Stimulated activated CD4-positive, alpha-beta T cell treated with anti-CD3 and anti-CD28 coated beads, Interleukin-4, amount 100 ng/mL, for 1 hour (primary cell): ENCODE measurements at regions not wholly inside any gene's neighbourhood (a gene's known extent, or its start where the extent isn't known, plus 50 kb on each side); places are given as distances from the start of the nearest gene placed in this dataset.

Source experiments
- DNase-seq: peaks from one replicate; pipeline ENCODE4 v3.0.0-alpha.2; 2020

DNA sequence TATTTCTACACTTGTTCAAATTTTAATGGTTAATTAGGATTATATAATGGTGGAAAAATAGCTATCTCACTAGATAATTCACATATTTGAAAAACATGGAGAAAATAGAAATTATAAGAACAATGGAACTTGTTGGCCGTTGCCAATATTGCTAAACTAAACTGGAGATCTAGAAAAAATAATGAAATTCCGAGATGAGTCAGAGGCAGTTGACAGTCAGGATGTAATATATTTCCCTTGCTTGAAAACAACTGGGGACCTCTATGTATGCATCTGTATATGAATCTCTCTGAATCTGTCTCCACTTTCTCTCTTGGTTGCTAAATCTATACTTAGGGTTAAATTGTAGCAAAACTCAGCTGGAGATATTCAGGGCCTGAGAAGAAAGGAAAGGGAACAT, 1108.2 kb upstream of the GJE1 start:
- DNase-seq, result no peak

DNA sequence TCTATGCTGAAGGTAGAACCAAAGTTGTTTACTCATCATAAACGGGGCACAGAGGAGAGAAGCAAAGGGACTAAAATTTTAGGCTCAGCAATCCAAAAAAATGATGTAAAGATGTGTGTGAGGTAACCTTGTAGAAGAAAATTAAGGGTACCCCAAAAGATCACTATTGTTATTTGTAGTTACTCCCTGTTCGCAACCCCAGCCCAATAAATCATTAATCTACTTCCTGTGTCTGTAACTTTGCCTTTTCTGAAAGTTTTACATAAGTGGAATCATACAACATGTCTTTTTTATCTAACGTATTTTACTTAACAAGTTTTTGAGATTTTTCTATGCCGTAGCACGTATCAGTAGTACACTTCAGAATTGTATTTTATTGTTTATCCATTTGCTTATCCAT, 1114.8 kb upstream of the GJE1 start:
- DNase-seq, result no peak

DNA sequence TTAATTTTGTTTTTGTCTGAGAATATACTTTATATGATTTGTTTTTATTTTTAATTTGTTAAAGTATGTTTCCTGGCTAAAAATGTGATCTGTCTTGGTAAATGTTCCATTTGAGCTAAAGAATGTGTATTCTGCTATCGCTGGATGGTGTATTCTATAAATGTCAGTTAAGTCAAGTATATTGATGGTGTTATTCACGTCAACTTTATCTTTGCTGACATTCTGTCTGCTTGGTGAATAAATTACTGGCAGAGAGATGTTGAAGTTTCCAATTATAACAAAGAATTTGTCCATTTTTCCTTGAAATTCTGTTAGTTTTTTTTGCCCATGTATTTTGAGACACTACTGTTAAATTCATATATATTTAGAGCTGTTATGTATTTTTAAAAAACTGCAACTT, 1131.8 kb upstream of the GJE1 start:
- DNase-seq, result no peak

DNA sequence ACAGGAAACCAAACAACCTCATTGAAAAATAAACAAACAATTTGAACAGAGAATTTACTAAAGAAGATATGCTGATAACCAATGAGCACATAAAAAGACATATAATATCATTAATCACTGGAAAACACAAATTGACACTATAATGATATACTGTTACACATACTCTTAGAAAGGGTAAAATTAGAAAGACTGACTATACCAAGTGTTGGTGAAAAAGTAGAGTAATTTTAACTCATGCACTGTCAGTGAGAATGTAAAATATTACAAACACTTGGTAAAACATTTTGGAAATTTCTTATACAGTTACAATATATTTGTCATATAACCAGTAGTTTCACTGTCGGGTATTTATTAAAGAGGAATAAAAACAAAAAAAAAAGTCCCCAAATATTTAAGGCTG, 1139.2 kb upstream of the GJE1 start:
- no peak for DNase-seq

DNA sequence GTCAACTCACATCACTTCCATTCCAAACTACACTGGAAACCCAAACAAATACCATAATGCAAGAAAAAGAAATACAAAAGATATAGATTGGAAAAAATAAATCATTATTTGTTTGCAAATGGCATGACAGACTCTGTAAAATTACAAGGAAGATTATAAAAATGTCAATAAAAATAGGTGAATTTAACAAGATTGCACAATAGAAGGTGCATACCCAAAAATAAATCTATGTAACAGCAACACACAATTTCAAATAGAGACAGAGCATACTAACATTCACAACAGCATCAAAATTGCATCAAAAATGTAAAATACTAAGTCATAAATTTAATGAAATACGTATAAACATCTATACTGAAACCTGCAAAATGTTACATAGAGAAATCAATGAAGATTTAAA, 1140.0 kb upstream of the GJE1 start:
- DNase-seq, result no peak

DNA sequence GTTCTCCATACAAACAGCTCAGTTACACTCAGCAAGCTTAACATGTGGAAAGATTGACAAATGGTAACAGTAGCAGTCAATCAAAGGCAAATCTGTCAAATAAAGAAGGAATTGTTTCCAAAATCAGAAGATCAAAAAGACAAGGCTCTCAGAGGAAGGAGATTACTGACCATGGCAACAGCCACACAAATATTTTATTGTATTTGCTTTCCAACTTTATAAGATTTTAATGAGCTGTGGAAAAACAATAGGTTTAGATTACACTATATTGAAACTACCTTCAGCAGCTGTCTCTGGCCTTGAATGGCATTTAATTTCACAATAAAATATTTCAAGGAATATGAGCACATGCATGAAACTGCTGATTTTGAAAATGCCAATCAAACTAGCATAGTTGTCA, 1143.9 kb upstream of the GJE1 start:
- no peak for DNase-seq

DNA sequence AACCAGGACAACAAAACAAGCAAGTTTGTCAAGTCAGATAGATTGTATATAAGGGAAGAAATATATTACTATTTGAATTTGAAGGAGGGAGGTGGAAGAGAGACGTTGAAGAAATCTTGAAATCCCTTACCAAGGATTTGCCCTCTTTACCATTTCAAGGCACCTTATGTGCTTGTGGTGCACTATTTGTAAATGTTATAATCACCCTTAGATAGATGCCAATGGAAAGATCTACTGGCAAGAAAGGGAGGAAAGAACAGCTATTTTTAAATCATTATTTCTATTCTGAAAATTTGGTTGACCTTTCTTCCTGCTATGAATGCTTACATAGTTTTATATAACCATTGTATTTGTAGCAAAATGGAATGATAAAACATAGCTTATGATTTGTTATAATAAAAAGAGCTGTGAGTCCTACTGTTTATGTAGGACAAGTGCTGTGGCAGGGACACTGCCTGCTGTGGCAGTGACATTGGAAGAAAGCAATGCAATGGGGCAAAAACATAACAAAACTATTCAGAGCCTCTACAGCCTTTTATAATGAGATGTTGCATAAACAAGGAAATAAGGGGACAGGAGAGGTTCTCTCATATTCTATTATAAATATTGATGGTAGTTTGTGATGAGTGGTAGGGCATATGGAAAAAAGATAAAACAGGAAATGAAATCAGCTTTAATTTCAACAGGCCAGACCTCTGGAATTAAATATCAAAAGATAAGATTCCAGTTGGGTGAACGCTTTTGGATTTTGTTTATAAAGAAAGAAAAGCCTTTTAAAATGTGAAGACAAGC, 1145.2 kb upstream of the GJE1 start:
- no peak for DNase-seq

DNA sequence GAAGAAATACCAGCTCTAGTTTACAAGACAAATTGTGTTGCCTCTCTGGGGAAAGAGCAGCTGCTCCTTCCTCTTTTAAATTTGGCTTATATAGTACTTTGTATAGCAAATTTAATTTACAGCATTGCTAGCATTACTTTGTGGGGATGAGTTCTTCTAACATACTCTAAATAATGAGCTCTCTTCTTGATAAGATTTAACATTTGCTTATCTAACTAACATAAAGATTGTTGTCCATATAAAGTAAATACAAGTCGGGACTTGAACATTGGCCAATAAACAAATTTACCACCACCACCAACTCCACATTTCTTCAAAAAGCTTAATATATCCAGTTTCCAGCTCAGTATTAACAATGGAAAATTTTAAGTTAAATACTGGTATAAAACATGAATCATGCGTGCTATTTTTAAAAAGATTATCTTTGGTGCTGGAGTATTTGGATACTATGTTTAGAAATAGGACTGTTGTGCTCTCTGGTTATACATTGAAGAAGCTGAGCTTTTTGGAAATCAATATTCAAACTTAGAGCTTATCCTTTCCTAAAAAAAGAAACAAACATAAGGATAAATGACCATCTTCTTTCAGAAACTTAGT, 1146.9 kb upstream of the GJE1 start:
- no peak for DNase-seq

DNA sequence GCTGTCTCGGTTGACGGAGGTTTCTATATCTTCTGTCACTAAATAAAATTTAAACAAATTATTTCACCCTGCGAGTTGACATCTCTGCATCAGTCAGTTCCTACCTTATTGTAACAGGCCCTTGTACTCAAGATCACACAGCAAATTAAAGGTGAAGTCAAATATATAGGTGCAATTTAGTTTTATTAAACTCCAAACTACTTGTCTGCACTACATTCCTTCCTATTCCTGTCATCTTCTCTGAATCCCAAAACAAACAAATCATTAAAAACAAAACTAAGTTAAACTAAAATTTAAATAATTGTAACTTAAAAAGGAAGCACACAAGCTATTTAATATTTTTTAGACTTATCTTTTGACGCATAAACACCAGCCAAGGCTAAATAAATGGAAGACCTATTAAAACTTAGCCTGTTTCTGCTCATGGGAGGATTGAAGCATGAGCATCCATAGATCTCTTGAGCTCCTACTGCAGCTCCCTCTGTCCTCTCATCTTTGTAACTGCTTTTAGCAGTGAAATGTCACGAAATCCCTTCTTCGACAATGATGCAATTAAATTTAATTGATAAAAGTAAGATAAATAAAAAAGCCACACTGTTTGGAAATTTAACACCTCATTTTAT, 1152.3 kb upstream of the GJE1 start:
- no peak for DNase-seq

DNA sequence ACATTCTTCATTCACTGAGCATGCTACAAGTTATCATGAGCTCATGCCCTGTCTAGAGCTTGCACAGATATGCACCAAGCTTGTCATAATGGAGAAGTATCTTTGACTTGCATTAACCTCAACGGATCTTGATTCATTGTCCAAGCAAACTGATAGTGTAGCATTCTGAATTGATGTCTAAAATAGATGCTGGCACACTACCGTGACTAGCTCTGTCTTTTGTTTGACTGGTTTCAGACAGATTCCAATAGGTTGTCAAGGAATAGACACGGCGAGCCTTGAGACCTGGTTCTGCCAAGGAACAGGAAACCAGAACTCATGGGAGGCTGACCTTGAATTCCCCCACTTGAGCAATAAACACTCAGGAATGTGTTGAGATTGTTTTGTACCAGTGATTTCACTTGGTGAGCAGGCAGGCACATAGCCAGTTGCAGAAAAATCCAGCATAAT, 1153.1 kb upstream of the GJE1 start:
- DNase-seq, result no peak

DNA sequence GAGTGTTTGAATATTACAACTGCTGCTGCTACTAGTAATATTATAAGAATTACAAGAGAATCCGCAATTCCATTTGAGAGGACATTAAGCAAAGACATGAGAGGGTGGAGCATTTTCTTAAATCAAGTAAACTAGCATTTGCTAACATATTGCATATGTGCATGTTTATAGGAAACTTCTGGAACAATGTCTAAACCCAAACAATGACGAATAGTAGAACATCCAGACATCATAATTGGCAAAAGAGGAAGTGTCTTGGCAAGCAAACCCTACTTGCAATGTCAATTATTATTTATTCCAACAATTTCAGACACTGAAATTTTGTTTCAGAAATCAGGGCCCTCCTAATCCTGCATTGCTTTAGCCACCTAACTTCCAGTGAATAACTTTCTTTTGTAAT, 1155.3 kb upstream of the GJE1 start:
- DNase-seq, result no peak

DNA sequence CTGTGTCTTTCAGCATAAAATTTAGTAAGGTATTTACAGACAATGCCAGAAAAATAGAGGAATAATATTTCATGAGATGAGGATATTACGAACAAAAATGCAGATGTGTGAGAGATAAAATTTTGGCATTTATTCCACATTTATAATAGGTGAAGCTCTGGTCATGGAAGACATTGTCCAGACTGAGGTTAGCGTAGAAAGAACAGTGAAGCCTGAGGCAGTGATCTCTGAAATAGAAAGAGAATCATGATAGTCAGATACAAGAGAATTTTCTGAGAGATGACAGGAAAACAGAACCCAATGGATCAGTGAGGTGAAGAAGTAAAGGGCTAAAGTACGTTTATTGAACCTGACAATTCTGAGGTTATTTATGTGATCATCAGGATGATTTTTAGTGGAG, 1155.9 kb upstream of the GJE1 start:
- no peak for DNase-seq

DNA sequence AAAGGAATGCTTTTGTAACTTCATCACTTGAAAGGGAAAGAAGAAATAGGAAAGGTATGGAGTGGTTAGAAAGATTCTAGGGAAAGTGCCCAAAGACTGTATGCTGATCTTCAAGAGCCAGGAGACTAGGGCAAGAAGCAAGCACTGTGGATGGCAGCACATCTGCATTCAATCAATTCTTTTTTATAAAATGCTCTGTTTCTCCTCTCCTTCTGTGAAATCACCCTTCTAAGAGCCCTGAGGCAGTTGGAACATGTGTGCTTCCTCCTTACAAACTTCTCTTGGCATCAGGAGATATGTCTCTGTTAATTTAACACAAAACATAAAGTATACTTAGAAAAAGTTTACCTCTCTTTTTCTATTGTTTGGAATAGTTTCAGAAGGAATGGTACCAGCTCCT, 1162.2 kb upstream of the GJE1 start:
- no peak for DNase-seq

DNA sequence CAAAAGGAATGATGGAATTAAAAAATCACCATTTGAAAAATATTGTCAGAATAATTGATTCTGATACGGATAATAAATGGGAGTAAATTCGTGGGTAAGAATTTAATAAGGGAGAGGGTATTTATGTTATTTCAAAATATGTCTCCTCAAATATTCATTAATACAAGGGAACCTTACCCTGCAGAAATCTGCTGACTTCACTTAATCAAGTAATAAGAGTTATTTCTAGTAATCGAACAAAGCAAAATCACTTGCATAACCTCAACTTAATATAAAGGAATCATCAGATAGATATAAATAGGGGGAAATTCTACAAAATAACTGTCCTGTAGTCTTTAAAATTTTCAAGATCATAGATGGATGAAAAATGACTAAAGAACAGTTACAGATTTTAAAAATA, 1164.7 kb upstream of the GJE1 start:
- DNase-seq, result no peak

DNA sequence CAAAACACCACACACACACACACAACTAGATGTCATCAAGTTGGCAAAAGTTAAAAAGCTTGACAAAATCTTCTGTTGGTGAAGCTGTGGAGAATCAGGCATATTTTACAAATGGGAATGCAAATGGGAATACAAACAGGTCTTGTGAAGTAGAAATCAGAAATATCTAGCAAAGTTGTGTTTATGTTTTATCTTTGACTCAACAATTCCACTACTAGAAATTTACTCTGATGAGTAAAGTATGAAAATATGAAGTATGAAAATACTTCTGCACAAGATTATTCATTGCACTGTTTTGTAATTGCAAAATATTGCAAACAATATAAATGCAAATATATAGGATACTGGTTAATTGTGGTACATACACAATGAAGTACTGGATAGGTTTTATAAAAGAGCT, 1166.0 kb upstream of the GJE1 start:
- no peak for DNase-seq

DNA sequence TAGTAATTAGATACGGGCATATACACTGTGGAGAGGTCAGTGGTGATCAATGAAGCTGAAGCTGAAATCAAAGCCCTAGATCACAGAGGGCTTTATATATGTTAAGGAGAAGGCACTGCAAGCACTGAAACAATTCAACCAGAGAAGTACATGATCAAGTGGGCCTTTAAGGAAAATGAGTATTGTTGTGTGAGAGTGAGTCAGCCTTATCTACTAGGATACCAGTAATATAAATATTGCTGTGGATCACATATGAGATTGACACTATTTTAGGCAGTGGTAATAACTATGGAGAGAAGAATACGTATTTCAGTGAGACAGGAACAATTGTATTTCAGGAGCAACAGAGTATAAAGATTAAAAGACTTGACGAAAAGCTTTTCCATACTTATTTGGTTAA, 1172.2 kb upstream of the GJE1 start:
- DNase-seq, result no peak

DNA sequence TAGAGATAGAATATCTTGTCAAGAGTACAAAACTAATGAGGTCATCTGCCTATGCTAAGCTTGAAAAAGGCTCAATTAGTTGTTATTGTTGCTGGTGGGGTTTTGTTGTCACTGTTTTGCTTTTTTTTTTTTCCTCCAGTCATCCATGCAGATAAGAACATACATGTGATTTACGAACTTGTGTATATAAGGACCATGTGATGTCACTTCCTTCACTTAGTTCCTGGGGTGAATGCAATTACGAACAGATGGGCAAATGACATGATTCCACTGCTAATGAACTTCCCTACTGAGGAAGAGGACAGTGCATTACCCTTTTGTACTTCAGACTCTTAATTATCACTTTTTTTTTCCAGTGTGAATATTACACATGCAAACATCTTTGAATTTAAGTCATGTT, 1175.3 kb upstream of the GJE1 start:
- no peak for DNase-seq

DNA sequence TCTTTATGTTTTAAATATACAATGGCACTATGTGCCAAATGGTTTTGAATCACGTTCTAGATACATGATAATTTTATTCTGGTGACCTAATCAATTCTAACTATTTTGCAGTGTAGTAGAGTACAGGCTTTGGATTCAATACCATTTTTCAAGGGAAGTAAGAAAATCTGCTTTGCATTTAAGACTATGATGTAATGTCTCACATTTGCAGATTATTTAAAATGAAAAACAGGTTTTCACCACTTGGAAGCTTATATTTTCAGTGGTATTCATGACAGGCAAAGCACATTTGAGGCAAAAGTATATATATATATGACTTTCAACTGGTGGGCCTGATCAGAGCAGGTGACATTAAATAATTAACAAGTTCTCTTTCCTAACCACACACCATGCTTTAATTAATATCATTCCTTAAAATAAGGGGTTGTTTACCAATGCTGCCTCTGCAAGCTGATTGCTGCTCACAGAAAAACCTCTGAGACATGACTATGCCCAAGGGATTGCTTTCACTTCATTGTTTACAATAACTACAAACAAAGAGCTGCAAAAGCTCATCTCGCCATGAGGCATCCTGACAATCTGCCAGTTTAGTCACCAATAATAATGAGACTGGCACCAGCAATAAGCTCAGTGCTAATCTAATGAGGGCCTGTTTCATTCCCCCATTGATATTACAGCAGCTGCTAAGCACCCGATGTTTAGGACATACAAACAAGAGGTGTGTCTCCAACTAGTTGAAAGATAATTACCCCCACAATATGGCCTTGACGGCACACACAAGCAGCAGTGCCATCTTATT, 1176.0 kb upstream of the GJE1 start:
- DNase-seq, result no peak

DNA sequence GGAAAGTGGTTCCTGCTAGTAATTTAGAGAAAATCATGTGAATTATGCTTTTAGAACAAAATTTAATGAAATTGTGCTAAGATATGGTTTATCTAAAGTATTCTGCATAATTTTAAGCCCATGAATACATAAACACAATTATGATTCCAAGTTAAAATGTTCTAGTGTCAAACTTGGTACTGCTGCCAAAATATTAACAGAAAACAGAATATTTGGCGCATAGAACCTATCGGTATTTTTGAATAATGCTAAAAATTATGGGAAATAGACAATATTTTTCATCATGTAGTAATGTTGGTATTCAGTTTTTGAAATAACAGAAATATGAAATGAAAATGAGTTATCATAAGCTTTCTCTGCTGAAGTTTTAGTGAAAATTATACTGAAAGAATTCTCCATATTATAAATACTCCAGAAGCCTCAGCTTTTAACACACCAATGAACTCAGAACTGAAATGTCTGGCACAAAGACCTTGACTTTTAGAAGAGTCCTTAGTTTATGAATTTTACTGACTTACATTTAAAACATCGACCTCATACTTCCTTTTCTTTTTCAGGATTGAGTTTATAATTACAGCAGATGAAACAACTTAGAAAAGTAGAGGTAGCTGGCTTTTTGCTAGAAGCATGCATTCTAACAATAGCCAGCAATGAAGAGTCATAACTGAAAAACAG, 1192.3 kb upstream of the GJE1 start:
- DNase-seq, result no peak

DNA sequence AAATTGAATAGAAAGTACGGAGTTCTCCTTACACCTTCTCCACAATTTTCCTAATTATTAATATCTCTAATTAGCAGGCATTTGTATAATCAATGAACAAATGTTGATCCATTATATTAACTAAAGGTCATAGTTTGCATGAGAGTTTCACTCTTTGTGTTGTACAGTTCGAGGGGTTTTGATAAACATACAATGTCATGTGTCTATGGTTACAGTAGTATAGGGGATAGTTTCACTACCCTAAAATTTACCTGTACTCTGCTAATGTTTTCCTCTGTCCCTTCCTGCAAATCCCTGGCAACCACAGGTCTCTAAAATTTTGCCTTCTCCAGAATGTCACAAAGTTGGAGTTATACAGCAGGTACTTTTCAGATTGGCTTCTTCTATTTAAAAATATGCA, 1199.8 kb upstream of the GJE1 start:
- no peak for DNase-seq

DNA sequence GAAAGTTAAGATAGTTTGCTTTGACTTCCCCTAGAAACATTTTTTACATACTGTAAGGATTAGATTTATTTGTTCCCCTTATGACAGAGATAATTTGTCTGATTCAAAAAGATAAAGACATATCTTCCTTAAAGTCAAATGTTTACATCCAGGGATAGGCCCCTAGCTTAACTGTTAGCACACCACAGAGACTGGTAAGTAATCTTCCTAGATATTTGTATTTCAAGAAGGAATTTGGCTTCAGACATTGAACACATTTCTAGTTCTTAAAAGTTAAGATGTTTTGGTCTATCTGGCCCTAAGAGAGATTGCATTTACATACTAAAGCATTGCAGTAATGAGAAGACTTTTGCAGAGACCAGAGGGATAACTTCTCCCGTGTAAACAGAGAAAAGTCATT, 1201.1 kb upstream of the GJE1 start:
- DNase-seq, result no peak

DNA sequence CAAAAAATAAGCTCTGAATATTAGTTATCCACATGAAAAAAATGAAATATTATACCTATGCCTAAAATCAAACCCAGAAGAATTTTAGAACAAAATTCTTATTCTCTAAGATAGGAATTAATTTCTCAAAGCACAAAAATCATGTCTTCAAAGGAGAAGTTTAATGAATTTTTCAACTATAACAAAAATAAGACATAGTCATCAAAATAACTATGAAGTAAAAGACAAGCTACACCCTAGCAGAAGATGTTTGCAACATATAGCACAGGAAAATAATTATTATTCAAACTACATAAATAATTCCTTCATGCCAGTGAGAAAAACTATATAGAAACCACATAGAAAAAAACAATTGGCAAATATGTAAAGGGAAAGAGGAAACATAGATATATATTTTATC, 1203.6 kb upstream of the GJE1 start:
- DNase-seq, result no peak

DNA sequence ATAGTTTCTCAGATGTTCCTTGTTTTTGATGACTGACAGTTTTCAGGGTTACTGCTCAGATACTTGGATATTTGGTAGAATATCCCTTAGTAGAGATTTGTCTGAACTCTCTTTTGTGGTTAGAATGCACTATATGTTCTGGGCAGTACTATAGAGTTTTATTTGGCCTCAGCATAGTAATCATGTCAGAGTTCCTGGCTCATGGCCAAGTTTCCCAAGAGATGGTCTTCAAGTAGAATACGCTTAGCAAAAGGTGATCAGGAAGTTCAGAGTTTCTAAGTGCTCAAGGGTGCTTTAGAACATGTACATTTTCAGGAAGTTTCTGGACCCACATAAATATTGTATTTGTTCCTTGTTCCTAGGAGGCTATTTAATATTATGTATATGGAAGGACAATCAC, 1209.7 kb upstream of the GJE1 start:
- DNase-seq, result no peak
